ENCODE measurements at regions not wholly inside any gene's neighbourhood (a gene's known extent, or its start where the extent isn't known, plus 50 kb on each side); places are given as distances from the start of the nearest gene placed in this dataset.

- DNase-seq (ENCODE audit: low spot score): no peak
Measured at GRCh38 chr15:57823325-57823882, 116.9 kb downstream of the POLR2M start.

- no peak for DNase-seq (ENCODE audit: low spot score)
Measured at GRCh38 chr15:57824186-57824585, 117.7 kb downstream of the POLR2M start.

GRCh38 chr15:57827021-57827420 lies 120.5 kb downstream of the POLR2M start:
- no peak for DNase-seq (ENCODE audit: low spot score)

GRCh38 chr15:57827971-57828370 lies 121.5 kb downstream of the POLR2M start:
- no peak for DNase-seq (ENCODE audit: low spot score)

GRCh38 chr15:57832183-57832582 lies 125.7 kb downstream of the POLR2M start:
- no peak for DNase-seq (ENCODE audit: low spot score)

GRCh38 chr15:57835119-57835518 lies 128.6 kb downstream of the POLR2M start:
- no peak for DNase-seq (ENCODE audit: low spot score)

- no peak for DNase-seq (ENCODE audit: low spot score)
Measured at GRCh38 chr15:57849317-57849716, 142.8 kb downstream of the POLR2M start.

GRCh38 chr15:57854531-57854930 lies 148.0 kb downstream of the POLR2M start:
- no peak for DNase-seq (ENCODE audit: low spot score)

- DNase-seq (ENCODE audit: low spot score): no peak
Measured at GRCh38 chr15:57857871-57858270, 151.4 kb downstream of the POLR2M start.

GRCh38 chr15:57859130-57859685 lies 152.7 kb downstream of the POLR2M start:
- no peak for DNase-seq (ENCODE audit: low spot score)

GRCh38 chr15:57861034-57861638 lies 154.6 kb downstream of the POLR2M start:
- peak; percentile 73 for DNase-seq (ENCODE audit: low spot score)

GRCh38 chr15:57861815-57862586 lies 155.5 kb downstream of the POLR2M start:
- no peak for DNase-seq (ENCODE audit: low spot score)

GRCh38 chr15:57862761-57863160 lies 156.2 kb downstream of the POLR2M start:
- no peak for DNase-seq (ENCODE audit: low spot score)

- no peak for DNase-seq (ENCODE audit: low spot score)
Measured at GRCh38 chr15:57865294-57865693, 158.8 kb downstream of the POLR2M start.

- DNase-seq (ENCODE audit: low spot score): peak; percentile 48
Measured at GRCh38 chr15:57866149-57866736, 159.7 kb downstream of the POLR2M start.

GRCh38 chr15:57867970-57868798 lies 161.7 kb downstream of the POLR2M start:
- DNase-seq (ENCODE audit: low spot score): no peak

- DNase-seq (ENCODE audit: low spot score): no peak
Measured at GRCh38 chr15:57870667-57871066, 164.2 kb downstream of the POLR2M start.

GRCh38 chr15:57872281-57873030 lies 165.9 kb downstream of the POLR2M start:
- no peak for DNase-seq (ENCODE audit: low spot score)

- DNase-seq (ENCODE audit: low spot score): no peak
Measured at GRCh38 chr15:57873564-57874209, 167.2 kb downstream of the POLR2M start.

- no peak for DNase-seq (ENCODE audit: low spot score)
Measured at GRCh38 chr15:57875347-57875746, 168.8 kb downstream of the POLR2M start.

GRCh38 chr15:57878573-57878972 lies 172.1 kb downstream of the POLR2M start:
- no peak for DNase-seq (ENCODE audit: low spot score)

Data from cerebellar cortex (tissue), 1 donor.